Renal cortex interstitium (tissue), 11 donors: ENCODE measurements at regions not wholly inside any gene's neighbourhood (a gene's known extent, or its start where the extent isn't known, plus 50 kb on each side); places are given as distances from the start of the nearest gene placed in this dataset.
"Not testable (repeated sequence)": the region's sequence is repeated elsewhere in the genome, so short reads cannot be mapped to it uniquely, and the experiment has no call there.

Source experiments
- DNase-seq, 11 donors: peaks; one replicate each; pipeline ENCODE4 v3.0.0-alpha.2; 2013; ENCODE audit warnings: low read depth in 9 of 11, low spot score in 4 of 11; ENCODE audit errors: extremely low read depth in 1 of 11

- DNase-seq: no peak
Measured at GRCh38 chr6:113701552-113702254, 155.4 kb upstream of the MARCKS start.

DNA sequence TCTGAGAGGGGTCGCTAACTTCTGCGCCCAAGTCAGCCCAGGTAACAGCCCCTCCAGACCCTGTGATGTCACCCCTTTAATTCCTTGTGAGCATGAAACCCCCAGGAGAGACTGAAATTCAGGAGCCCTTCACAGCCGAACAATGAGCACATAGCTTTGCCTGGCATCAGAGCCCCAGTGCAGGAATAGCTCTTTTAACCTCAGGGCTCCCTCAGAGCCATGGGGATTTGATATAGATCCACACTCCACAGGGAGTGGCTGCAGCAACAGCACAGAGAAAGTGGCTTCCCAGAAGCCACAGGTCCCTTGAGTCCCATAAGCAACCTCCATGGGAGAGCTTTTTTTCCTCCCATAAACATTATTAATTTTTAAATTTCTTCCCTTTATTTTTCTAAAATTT lies 150.0 kb upstream of the MARCKS start:
- no peak for DNase-seq

DNA sequence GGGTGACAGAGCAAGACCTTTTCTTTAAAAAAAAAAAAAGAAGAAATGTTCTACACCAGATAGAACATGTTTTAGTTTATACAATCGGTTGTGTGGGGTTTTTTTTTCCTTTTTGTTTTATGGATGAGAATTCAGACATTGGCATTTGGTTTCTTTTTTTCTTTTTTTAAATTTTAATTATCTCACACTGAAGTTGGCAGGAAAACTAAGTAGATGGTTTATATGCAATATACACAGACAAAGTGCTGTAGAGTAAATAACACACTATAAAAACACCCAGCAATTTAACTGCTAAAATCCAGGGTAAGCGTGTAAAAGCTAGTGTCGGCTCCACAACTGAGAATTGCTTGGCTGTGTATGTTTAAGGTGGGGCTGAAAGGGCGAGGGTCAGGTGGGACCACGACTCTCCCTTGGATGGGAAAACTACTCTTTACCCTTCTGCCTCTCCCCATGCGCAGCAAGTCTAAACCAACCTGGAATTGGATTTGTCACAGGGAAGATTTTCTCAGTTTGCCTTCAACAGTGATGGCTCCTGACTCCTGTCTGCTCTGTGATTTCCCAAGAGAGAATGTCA lies 147.1 kb upstream of the MARCKS start:
- DNase-seq: no peak

GRCh38 chr6:113713665-113714064 lies 143.5 kb upstream of the MARCKS start:
- no peak for DNase-seq

- DNase-seq: no peak
Measured at GRCh38 chr6:113718588-113718987, 138.6 kb upstream of the MARCKS start.

GRCh38 chr6:113719064-113719463 lies 138.1 kb upstream of the MARCKS start:
- no peak for DNase-seq

GRCh38 chr6:113719545-113719944 lies 137.6 kb upstream of the MARCKS start:
- no peak for DNase-seq

DNA sequence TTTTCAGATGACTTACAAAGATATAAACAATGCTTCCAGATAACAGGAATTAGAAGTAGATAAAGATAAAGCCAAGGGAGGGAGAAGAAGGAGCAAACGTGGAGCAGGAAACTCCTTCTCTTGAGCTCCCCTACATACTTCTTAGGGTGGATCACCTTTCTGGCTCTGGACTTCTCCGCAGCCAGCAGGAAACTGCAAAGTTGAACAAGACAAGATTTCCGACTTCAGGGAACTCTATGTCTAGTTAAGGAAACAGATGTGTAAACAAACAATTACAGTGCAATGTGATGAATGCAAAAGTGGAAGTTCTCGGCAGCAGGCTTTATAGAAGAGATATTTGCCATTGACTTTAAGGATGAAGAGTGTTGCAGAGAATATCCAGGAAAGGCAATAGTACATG lies 134.0 kb upstream of the MARCKS start:
- peak in 3 of 11 donors; percentile 7 to 19 (median 12) for DNase-seq

GRCh38 chr6:113724927-113725326 lies 132.2 kb upstream of the MARCKS start:
- DNase-seq: not testable (repeated sequence)

DNA sequence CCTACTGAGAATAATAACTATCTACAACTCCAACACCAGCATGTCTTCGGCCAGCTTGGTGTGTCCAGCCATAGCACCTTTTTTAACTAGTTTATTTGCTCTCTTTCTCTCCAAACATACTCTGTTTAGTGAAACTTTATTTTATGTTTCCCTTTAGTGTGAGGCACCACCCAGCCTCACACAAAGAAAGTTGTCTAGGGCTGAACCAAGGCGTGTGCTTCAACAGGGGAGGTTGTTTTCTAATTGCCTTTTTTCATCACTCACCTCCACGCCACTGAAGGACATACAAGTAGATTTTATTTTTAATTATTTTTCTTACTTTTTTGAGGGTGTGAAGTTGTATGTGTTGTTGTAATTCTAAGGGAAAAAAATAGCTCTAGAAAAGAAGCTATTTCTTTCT lies 125.6 kb upstream of the MARCKS start:
- no peak for DNase-seq

GRCh38 chr6:113732384-113732966 lies 124.7 kb upstream of the MARCKS start:
- DNase-seq: peak in 6 of 11 donors; percentile 7 to 39 (median 22)

DNA sequence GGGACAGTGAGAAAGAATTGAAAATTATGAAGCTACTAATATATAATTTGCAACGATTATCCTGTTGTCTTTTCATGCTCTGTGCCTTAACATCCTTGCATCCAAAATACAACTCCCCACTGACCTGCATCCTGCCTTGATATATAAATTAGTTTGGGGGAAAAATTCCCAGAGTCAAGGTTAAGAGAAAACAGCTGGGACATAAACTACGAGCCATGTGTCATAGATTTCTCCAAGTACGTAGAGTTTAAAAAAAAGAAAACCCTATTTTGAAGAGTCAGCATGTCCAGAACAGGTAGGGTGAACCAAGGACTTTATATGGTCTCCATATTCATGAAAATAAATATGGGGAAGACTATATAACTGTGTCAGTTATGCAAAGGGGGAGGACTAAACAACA lies 123.8 kb upstream of the MARCKS start:
- DNase-seq: peak in 4 of 11 donors; percentile 12 to 25 (median 20)

DNA sequence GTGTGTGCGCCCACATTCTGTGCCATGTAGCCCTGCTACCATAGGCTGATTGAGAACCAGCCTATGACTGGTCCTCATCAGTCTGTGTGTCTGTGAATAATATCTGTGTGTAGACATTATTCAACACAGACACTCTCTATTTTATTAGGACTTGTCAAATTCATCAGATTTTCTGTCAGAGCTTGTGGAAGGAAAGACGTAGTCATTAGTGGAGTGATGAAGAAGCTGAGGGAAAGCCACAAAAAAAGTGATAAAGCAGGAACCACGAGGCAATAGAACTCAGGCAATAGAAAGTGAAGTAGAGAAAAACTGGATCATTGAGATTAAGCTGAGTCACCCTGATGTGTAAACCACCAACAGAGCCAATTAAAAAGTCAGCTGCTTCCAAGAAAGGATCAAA lies 122.2 kb upstream of the MARCKS start:
- DNase-seq: no peak

- no peak for DNase-seq
Measured at GRCh38 chr6:113735491-113735890, 121.7 kb upstream of the MARCKS start.

DNA sequence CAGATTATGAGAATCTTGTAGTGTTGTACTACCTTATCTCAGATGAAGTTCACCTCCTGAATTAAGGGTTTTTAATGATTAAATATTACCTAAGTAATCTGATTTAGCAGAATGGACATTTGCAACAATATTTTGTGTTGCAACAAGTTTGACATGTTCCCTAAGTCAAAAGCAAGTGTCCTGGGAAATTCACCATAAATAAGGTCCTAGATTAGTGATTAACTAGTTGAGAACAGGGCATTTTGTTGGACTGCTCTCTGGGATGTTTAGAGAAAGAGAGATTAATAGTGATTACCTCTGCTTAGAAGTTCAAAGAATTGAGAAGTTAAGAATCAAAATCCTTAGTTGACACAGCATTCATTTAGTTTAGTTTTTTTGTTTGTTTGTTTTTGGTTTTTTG lies 120.2 kb upstream of the MARCKS start:
- no peak for DNase-seq

- DNase-seq: no peak
Measured at GRCh38 chr6:113739041-113739655, 118.0 kb upstream of the MARCKS start.

DNA sequence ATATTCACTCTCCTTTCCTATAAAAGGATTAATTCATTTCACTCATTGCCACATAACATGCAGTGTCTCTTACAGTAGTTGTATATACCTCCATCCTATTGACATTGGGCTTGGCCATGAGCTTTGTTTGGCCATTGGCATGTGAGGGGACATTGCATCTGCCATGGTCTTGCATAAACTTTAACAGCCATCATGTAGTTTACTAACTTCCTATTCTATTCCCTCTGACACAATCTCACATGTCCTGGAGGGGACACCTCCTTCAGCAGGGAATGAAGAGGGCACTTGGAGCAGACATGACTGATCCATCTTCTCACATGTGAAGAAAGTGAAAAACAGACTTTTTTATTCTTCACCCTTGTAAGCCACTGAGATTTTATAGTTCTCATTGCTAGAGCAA lies 115.5 kb upstream of the MARCKS start:
- no peak for DNase-seq

DNA sequence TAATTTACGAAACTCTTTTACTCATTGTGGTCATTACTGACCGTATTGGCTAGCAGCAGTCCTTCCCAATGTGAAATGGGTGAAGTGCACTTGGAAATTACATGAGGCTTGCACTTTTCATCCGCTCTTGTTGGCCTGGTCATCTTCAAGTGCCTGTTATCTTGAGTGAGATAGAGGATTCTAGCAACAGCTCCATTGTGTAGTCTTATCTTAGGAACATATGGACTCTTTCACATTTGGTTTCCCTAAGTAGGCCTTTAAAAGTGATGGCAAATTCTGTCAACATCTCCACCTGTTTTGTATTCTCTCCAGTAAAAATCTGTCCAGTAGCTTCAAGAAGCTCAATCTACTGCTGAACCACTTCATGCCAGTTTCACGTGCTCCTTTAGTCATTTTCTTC lies 114.8 kb upstream of the MARCKS start:
- DNase-seq: no peak

DNA sequence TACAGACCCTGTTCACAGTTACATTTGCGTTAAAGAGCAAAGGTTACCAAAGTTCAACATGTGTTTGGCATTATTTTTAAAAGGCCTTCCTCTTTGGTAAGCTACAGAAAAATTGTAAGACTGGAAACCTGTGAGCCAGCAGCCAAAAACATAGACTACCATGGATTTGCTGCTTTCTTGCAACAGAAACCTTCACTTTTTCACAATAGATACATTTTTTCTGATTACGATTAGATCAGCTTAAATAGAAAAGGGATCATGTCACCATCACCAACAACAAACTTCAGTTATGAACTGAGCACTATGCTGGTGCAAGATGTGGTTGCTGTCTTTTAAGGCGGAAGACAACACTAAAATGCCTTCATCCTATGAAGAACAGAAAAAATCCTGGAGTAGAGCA lies 112.3 kb upstream of the MARCKS start:
- DNase-seq: no peak

- no peak for DNase-seq
Measured at GRCh38 chr6:113750151-113750855, 106.8 kb upstream of the MARCKS start.
